ENCODE measurements at regions not wholly inside any gene's neighbourhood (a gene's known extent, or its start where the extent isn't known, plus 50 kb on each side); places are given as distances from the start of the nearest gene placed in this dataset.

- no peaks in the 10 kb centered on the region for H3K4me1 Mint-ChIP-seq (ENCODE audit: unreplicated experiment)
- no peak for DNase-seq (ENCODE audit: low spot score)
- TF ChIP-seq CTCF (IDR thresholded peaks at IDR 0.05; ENCODE audit: unreplicated experiment): no peak
- H3K4me3 Mint-ChIP-seq (ENCODE audit: unreplicated experiment): no peak overlapping the region
- no peak overlapping the region for H3K27ac Mint-ChIP-seq (ENCODE audit: unreplicated experiment)
- no peaks in the 10 kb centered on the region for H3K27me3 Mint-ChIP-seq (ENCODE audit: unreplicated experiment)
- no peaks in the 10 kb centered on the region for H3K9me3 Mint-ChIP-seq (ENCODE audit: unreplicated experiment)
- H3K36me3 Mint-ChIP-seq (ENCODE audit: low read depth, unreplicated experiment): peaks cover 3% of the 10 kb centered on the region
These were observed 502.3 kb upstream of the ADAMTS9 start for GRCh38 chr3:65190111-65190510.

- Mint-ChIP-seq H3K4me3 (ENCODE audit: unreplicated experiment) (no peak overlapping the region), H3K27ac (ENCODE audit: unreplicated experiment) (no peak overlapping the region), H3K36me3 (ENCODE audit: low read depth, unreplicated experiment) (peaks cover 3% of the 10 kb centered on the region), H3K4me1 (ENCODE audit: unreplicated experiment) (no peaks in the 10 kb centered on the region), H3K27me3 (ENCODE audit: unreplicated experiment) (no peaks in the 10 kb centered on the region), H3K9me3 (ENCODE audit: unreplicated experiment) (no peaks in the 10 kb centered on the region)
- no peak for DNase-seq (ENCODE audit: low spot score)
- no peak for TF ChIP-seq CTCF (IDR thresholded peaks at IDR 0.05; ENCODE audit: unreplicated experiment)
These were observed 498.5 kb upstream of the ADAMTS9 start for GRCh38 chr3:65186268-65186667.

- no peak overlapping the region for H3K27ac Mint-ChIP-seq (ENCODE audit: unreplicated experiment)
- no peak for DNase-seq (ENCODE audit: low spot score)
- no peaks in the 10 kb centered on the region for H3K36me3 Mint-ChIP-seq (ENCODE audit: low read depth, unreplicated experiment)
- H3K9me3 Mint-ChIP-seq (ENCODE audit: unreplicated experiment): no peaks in the 10 kb centered on the region
- peaks cover 2% of the 10 kb centered on the region for H3K27me3 Mint-ChIP-seq (ENCODE audit: unreplicated experiment)
- no peak for TF ChIP-seq CTCF (IDR thresholded peaks at IDR 0.05; ENCODE audit: unreplicated experiment)
- H3K4me3 Mint-ChIP-seq (ENCODE audit: unreplicated experiment): no peak overlapping the region
- H3K4me1 Mint-ChIP-seq (ENCODE audit: unreplicated experiment): peaks cover 2% of the 10 kb centered on the region
These were observed 494.9 kb upstream of the ADAMTS9 start for GRCh38 chr3:65182682-65183081.

- Mint-ChIP-seq H3K27ac (ENCODE audit: unreplicated experiment) (no peak overlapping the region), H3K36me3 (ENCODE audit: low read depth, unreplicated experiment) (no peaks in the 10 kb centered on the region), H3K27me3 (ENCODE audit: unreplicated experiment) (peaks cover 2% of the 10 kb centered on the region), H3K9me3 (ENCODE audit: unreplicated experiment) (no peaks in the 10 kb centered on the region), H3K4me3 (ENCODE audit: unreplicated experiment) (no peak overlapping the region), H3K4me1 (ENCODE audit: unreplicated experiment) (peaks cover 2% of the 10 kb centered on the region)
- DNase-seq (ENCODE audit: low spot score): no peak
- no peak for TF ChIP-seq CTCF (IDR thresholded peaks at IDR 0.05; ENCODE audit: unreplicated experiment)
These were observed 494.3 kb upstream of the ADAMTS9 start for GRCh38 chr3:65182085-65182484.

GRCh38 chr3:65181391-65181871 lies 493.6 kb upstream of the ADAMTS9 start:
- Mint-ChIP-seq H3K27ac (ENCODE audit: unreplicated experiment) (no peak overlapping the region), H3K36me3 (ENCODE audit: low read depth, unreplicated experiment) (no peaks in the 10 kb centered on the region), H3K9me3 (ENCODE audit: unreplicated experiment) (no peaks in the 10 kb centered on the region), H3K4me1 (ENCODE audit: unreplicated experiment) (peaks cover 2% of the 10 kb centered on the region), H3K4me3 (ENCODE audit: unreplicated experiment) (no peak overlapping the region), H3K27me3 (ENCODE audit: unreplicated experiment) (peaks cover 2% of the 10 kb centered on the region)
- no peak for TF ChIP-seq CTCF (IDR thresholded peaks at IDR 0.05; ENCODE audit: unreplicated experiment)
- DNase-seq (ENCODE audit: low spot score): no peak

Data from endothelial cell (in vitro differentiated cells).